ENCODE measurements at regions not wholly inside any gene's neighbourhood (a gene's known extent, or its start where the extent isn't known, plus 50 kb on each side); places are given as distances from the start of the nearest gene placed in this dataset.
A peak's percentile ranks its signal among the peaks of the same experiment; 100 is the strongest.
"Not testable (repeated sequence)": the region's sequence is repeated elsewhere in the genome, so short reads cannot be mapped to it uniquely, and the experiment has no call there.

GRCh38 chr21:5103880-5104561 lies 5417.4 kb upstream of the TPTE start:
- DNase-seq (ENCODE audit: low read depth): not testable (repeated sequence)

- not testable (repeated sequence) for DNase-seq (ENCODE audit: low read depth)
These were observed 5416.8 kb upstream of the TPTE start for GRCh38 chr21:5104562-5104928.

- DNase-seq (ENCODE audit: low read depth): not testable (repeated sequence)
These were observed 5415.3 kb upstream of the TPTE start for GRCh38 chr21:5105939-5106708.

GRCh38 chr21:5106767-5107464 lies 5414.5 kb upstream of the TPTE start:
- not testable (repeated sequence) for DNase-seq (ENCODE audit: low read depth)

- not testable (repeated sequence) for DNase-seq (ENCODE audit: low read depth)
These were observed 5413.7 kb upstream of the TPTE start for GRCh38 chr21:5107637-5108036.

GRCh38 chr21:5108048-5108775 lies 5413.2 kb upstream of the TPTE start:
- not testable (repeated sequence) for DNase-seq (ENCODE audit: low read depth)

GRCh38 chr21:5111197-5111596 lies 5410.2 kb upstream of the TPTE start:
- DNase-seq (ENCODE audit: low read depth): not testable (repeated sequence)

GRCh38 chr21:5113092-5113491 lies 5408.3 kb upstream of the TPTE start:
- not testable (repeated sequence) for DNase-seq (ENCODE audit: low read depth)

- not testable (repeated sequence) for DNase-seq (ENCODE audit: low read depth)
These were observed 5406.9 kb upstream of the TPTE start for GRCh38 chr21:5114468-5114867.

GRCh38 chr21:5114893-5115645 lies 5406.3 kb upstream of the TPTE start:
- DNase-seq (ENCODE audit: low read depth): not testable (repeated sequence)

- DNase-seq (ENCODE audit: low read depth): not testable (repeated sequence)
These were observed 5405.6 kb upstream of the TPTE start for GRCh38 chr21:5115646-5116343.

GRCh38 chr21:5116344-5117123 lies 5404.8 kb upstream of the TPTE start:
- not testable (repeated sequence) for DNase-seq (ENCODE audit: low read depth)

- not testable (repeated sequence) for DNase-seq (ENCODE audit: low read depth)
These were observed 5404.2 kb upstream of the TPTE start for GRCh38 chr21:5117135-5117534.

- not testable (repeated sequence) for DNase-seq (ENCODE audit: low read depth)
These were observed 5403.6 kb upstream of the TPTE start for GRCh38 chr21:5117666-5118295.

- DNase-seq (ENCODE audit: low read depth): peak; percentile 54
These were observed 5403.1 kb upstream of the TPTE start for GRCh38 chr21:5118296-5118679.

- not testable (repeated sequence) for DNase-seq (ENCODE audit: low read depth)
These were observed 5402.2 kb upstream of the TPTE start for GRCh38 chr21:5119179-5119578.

GRCh38 chr21:5121399-5121798 lies 5400.0 kb upstream of the TPTE start:
- DNase-seq (ENCODE audit: low read depth): not testable (repeated sequence)

- DNase-seq (ENCODE audit: low read depth): not testable (repeated sequence)
These were observed 5399.5 kb upstream of the TPTE start for GRCh38 chr21:5121849-5122248.

GRCh38 chr21:5123655-5124054 lies 5397.7 kb upstream of the TPTE start:
- DNase-seq (ENCODE audit: low read depth): peak; percentile 55

All from T follicular helper cell (primary cell).